Ishikawa (cell line): ENCODE measurements at regions not wholly inside any gene's neighbourhood (a gene's known extent, or its start where the extent isn't known, plus 50 kb on each side); places are given as distances from the start of the nearest gene placed in this dataset.

ENCODE experiments used
- CEBPB ChIP-seq: IDR thresholded peaks from 2 replicates; pipeline ENCODE4 v1.6.1; 2012
- CREB1 ChIP-seq: IDR thresholded peaks from 2 replicates; pipeline ENCODE4 v1.6.1; 2012; ENCODE audit warnings: low read depth
- EGR1 ChIP-seq: IDR thresholded peaks from 2 replicates; pipeline ENCODE4 v1.6.1; 2012
- EP300 ChIP-seq: IDR thresholded peaks from 2 replicates; pipeline ENCODE4 v1.6.1; 2012; ENCODE audit warnings: borderline replicate concordance
- FOXM1 ChIP-seq: IDR thresholded peaks from 2 replicates; pipeline ENCODE4 v1.6.1; 2012; ENCODE audit warnings: low read depth, borderline replicate concordance
- MAX ChIP-seq: IDR thresholded peaks from 2 replicates; pipeline ENCODE4 v1.6.1; 2012
- NFIC ChIP-seq: IDR thresholded peaks from 2 replicates; pipeline ENCODE4 v1.6.1; 2012
- RAD21 ChIP-seq: IDR thresholded peaks from 2 replicates; pipeline ENCODE4 v1.6.1; 2012; ENCODE audit warnings: low read depth
- TAF1 ChIP-seq: IDR thresholded peaks from 2 replicates; pipeline ENCODE4 v1.6.1; 2012; ENCODE audit warnings: low read depth, mild to moderate bottlenecking
- TCF12 ChIP-seq: IDR thresholded peaks from 2 replicates; pipeline ENCODE4 v1.6.1; 2012; ENCODE audit warnings: low read depth
- TEAD4 ChIP-seq: IDR thresholded peaks from 2 replicates; pipeline ENCODE4 v1.6.1; 2012
- YY1 ChIP-seq: IDR thresholded peaks from 2 replicates; pipeline ENCODE4 v1.6.1; 2012; ENCODE audit warnings: low read depth
- ZBTB7A ChIP-seq: IDR thresholded peaks from 2 replicates; pipeline ENCODE4 v1.6.1; 2012; ENCODE audit warnings: low read depth
- TF ChIP-seq, protein P1 (sequence below): IDR thresholded peaks from 2 replicates; pipeline ENCODE4 v1.6.1; 2012; ENCODE audit warnings: low read depth, mild to moderate bottlenecking
- TF ChIP-seq, protein P2 (sequence below): IDR thresholded peaks from 2 replicates; pipeline ENCODE4 v1.6.1; 2012

- no peak for TF ChIP-seq CREB1
- TF ChIP-seq FOXM1 = no peak
- TF ChIP-seq, protein P1, sequence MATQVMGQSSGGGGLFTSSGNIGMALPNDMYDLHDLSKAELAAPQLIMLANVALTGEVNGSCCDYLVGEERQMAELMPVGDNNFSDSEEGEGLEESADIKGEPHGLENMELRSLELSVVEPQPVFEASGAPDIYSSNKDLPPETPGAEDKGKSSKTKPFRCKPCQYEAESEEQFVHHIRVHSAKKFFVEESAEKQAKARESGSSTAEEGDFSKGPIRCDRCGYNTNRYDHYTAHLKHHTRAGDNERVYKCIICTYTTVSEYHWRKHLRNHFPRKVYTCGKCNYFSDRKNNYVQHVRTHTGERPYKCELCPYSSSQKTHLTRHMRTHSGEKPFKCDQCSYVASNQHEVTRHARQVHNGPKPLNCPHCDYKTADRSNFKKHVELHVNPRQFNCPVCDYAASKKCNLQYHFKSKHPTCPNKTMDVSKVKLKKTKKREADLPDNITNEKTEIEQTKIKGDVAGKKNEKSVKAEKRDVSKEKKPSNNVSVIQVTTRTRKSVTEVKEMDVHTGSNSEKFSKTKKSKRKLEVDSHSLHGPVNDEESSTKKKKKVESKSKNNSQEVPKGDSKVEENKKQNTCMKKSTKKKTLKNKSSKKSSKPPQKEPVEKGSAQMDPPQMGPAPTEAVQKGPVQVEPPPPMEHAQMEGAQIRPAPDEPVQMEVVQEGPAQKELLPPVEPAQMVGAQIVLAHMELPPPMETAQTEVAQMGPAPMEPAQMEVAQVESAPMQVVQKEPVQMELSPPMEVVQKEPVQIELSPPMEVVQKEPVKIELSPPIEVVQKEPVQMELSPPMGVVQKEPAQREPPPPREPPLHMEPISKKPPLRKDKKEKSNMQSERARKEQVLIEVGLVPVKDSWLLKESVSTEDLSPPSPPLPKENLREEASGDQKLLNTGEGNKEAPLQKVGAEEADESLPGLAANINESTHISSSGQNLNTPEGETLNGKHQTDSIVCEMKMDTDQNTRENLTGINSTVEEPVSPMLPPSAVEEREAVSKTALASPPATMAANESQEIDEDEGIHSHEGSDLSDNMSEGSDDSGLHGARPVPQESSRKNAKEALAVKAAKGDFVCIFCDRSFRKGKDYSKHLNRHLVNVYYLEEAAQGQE = no peak
- no peak for TF ChIP-seq NFIC
- TF ChIP-seq CEBPB = no peak
- no peak for TF ChIP-seq MAX
- TF ChIP-seq RAD21 = no peak
- TF ChIP-seq ZBTB7A = no peak
- TF ChIP-seq EP300 = no peak
- TF ChIP-seq, protein P2, sequence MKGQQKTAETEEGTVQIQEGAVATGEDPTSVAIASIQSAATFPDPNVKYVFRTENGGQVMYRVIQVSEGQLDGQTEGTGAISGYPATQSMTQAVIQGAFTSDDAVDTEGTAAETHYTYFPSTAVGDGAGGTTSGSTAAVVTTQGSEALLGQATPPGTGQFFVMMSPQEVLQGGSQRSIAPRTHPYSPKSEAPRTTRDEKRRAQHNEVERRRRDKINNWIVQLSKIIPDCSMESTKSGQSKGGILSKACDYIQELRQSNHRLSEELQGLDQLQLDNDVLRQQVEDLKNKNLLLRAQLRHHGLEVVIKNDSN = no peak
- TF ChIP-seq TEAD4 = no peak
- no peak for TF ChIP-seq EGR1
- no peak for TF ChIP-seq TAF1
- no peak for TF ChIP-seq TCF12
- no peak for TF ChIP-seq YY1
These were observed 51.2 kb upstream of the PRR5 start for GRCh38 chr22:44650806-44651205.

- TF ChIP-seq, protein P1 = no peak
- TF ChIP-seq TCF12 (no peak), TAF1 (no peak)
These were observed 53.0 kb upstream of the PRR5 start for GRCh38 chr22:44648821-44649565.

DNA sequence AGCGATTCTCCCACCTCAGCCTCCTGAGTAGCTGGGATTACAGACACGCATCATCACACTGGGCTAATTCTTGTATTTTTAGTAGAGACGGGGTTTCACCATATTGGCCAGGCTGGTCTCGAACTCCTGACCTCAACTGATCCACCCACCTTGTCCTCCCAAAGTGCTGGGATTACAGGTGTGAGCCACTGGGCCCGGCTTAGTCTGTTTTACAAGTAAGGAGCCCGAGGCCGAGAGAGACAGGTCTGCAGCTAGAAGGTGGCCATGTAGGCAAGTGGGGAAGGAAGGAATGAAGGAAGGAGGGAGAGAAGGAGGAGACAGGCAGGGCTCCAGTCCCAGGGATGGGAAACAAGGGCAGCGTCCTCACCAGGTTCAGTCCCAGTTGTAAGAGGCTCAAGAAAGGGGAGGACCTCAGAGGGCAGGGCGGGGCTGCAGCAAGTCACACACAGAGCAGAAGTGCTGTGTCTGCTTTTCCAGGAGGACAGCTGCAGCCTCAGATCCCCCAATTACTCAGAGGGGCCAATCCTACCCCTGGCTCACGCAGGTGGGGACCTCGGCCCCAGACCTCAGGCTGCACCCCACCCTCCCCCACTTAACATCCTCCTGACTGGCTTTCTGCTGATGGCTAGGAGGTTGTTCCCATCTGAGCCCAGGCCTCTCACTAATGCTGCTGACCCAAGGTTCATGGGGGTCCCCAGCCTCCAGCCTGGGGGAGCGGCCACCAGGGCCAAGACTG is 53.8 kb upstream of the PRR5 start:
- no peak for TF ChIP-seq TEAD4
- no peak for TF ChIP-seq RAD21
- TF ChIP-seq CEBPB = no peak
- TF ChIP-seq, protein P2 = no peak

GRCh38 chr22:44647141-44647540 is 54.9 kb upstream of the PRR5 start:
- TF ChIP-seq YY1 (no peak), TCF12 (no peak), NFIC (no peak), ZBTB7A (no peak), CEBPB (no peak), RAD21 (no peak)
- TF ChIP-seq, protein P1 = no peak

DNA sequence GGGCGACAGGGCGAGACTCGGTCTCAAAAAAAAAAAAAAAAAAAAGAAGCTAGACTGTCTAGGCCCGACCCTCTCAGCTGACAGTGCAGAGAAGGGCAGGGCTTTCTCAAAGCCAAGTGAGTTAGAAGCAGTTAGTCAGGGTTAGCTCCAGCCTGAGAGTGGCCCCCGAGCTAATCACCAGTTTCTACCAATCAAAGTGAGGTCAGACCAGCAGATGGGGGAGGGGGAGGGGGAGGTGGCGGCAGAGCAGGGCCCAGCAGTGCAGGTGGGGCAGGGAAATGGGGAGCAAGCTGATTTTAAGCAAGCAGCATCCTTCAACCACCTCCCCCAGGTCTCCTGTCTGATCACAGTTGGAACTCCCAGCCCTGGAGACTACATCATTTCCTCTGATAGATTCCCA is 55.3 kb upstream of the PRR5 start:
- TF ChIP-seq TEAD4 = no peak
- no peak for TF ChIP-seq RAD21
- TF ChIP-seq FOXM1 = no peak
- TF ChIP-seq EP300 = no peak
- no peak for TF ChIP-seq TAF1
- TF ChIP-seq, protein P2 = no peak
- no peak for TF ChIP-seq YY1
